ENCODE measurements at regions not wholly inside any gene's neighbourhood (a gene's known extent, or its start where the extent isn't known, plus 50 kb on each side); places are given as distances from the start of the nearest gene placed in this dataset.

- H3K27ac ChIP-seq (ENCODE audit: low read length, poor library complexity, severe bottlenecking) = no peak overlapping the region
- no peak overlapping the region for H2BK12ac ChIP-seq (ENCODE audit: low read length in 2 of 2)
- no peak overlapping the region for H3K9ac ChIP-seq (ENCODE audit: low read length)
- no peak overlapping the region for H4K91ac ChIP-seq (ENCODE audit: low read length)
- no peak overlapping the region for H2BK15ac ChIP-seq (ENCODE audit: low read depth, poor library complexity, severe bottlenecking)
- no peaks in the 10 kb centered on the region for H3K9me3 ChIP-seq (ENCODE audit: control insufficient read depth, low read length)
- no peak overlapping the region for H3K4me3 ChIP-seq (ENCODE audit: insufficient read depth in 1 of 2, low read depth in 1 of 2, low read length in 2 of 2)
- 70% methylated on average over 1 of the region's 2 CpGs for WGBS
- H2AFZ ChIP-seq (ENCODE audit: low read depth, low read length) = no peak overlapping the region
- no peak overlapping the region for H3K23ac ChIP-seq (ENCODE audit: low read length in 2 of 2)
- H2AK5ac ChIP-seq (ENCODE audit: low read length, severe bottlenecking) = no peak overlapping the region
- no peak overlapping the region for H3K4ac ChIP-seq (ENCODE audit: low read depth in 1 of 2, low read length in 2 of 2)
- no peaks in the 10 kb centered on the region for H3K27me3 ChIP-seq (ENCODE audit: control insufficient read depth in 1 of 2, insufficient read depth in 1 of 2, low read length in 2 of 2)
- H3K14ac ChIP-seq (ENCODE audit: low read length in 2 of 2) = no peak overlapping the region
- H3K79me1 ChIP-seq (replicated peaks; ENCODE audit: low read length, poor library complexity, severe bottlenecking) = no peaks in the 10 kb centered on the region
- H2BK5ac ChIP-seq (ENCODE audit: low read depth, low read length, poor library complexity, severe bottlenecking) = no peak overlapping the region
- DNase-seq = no peak
- no peak overlapping the region for H3K4me2 ChIP-seq (ENCODE audit: low read length, poor library complexity, severe bottlenecking)
- no peaks in the 10 kb centered on the region for H3K4me1 ChIP-seq (ENCODE audit: control insufficient read depth, insufficient read depth, low read depth, low read length)
- no peak overlapping the region for H3K18ac ChIP-seq (ENCODE audit: low read depth in 1 of 2, low read length in 2 of 2)
- no peak overlapping the region for H2BK120ac ChIP-seq (ENCODE audit: low read depth, low read length)
- H4K8ac ChIP-seq (ENCODE audit: low read length) = no peak overlapping the region
- no peaks in the 10 kb centered on the region for H3K36me3 ChIP-seq (ENCODE audit: control insufficient read depth in 1 of 2, insufficient read depth in 2 of 2, low read depth in 1 of 2, low read length in 2 of 2)
These were observed 438.2 kb downstream of the EPHA4 start for GRCh38 chr2:221133941-221134340.

GRCh38 chr2:221134718-221135117 is 437.4 kb downstream of the EPHA4 start:
- Histone ChIP-seq H2BK12ac (ENCODE audit: low read length in 2 of 2) (no peak overlapping the region), H3K9ac (ENCODE audit: low read length) (no peak overlapping the region), H3K27ac (ENCODE audit: low read length, poor library complexity, severe bottlenecking) (no peak overlapping the region), H3K4ac (ENCODE audit: low read depth in 1 of 2, low read length in 2 of 2) (no peak overlapping the region), H3K79me1 (replicated peaks; ENCODE audit: low read length, poor library complexity, severe bottlenecking) (no peaks in the 10 kb centered on the region), H3K27me3 (ENCODE audit: control insufficient read depth in 1 of 2, insufficient read depth in 1 of 2, low read length in 2 of 2) (no peaks in the 10 kb centered on the region), H2AFZ (ENCODE audit: low read depth, low read length) (no peak overlapping the region), H3K18ac (ENCODE audit: low read depth in 1 of 2, low read length in 2 of 2) (no peak overlapping the region), H3K23ac (ENCODE audit: low read length in 2 of 2) (no peak overlapping the region), H3K36me3 (ENCODE audit: control insufficient read depth in 1 of 2, insufficient read depth in 2 of 2, low read depth in 1 of 2, low read length in 2 of 2) (no peaks in the 10 kb centered on the region), H3K9me3 (ENCODE audit: control insufficient read depth, low read length) (no peaks in the 10 kb centered on the region), H2BK5ac (ENCODE audit: low read depth, low read length, poor library complexity, severe bottlenecking) (no peak overlapping the region), H3K4me2 (ENCODE audit: low read length, poor library complexity, severe bottlenecking) (no peak overlapping the region), H3K4me1 (ENCODE audit: control insufficient read depth, insufficient read depth, low read depth, low read length) (no peaks in the 10 kb centered on the region), H2BK120ac (ENCODE audit: low read depth, low read length) (no peak overlapping the region), H4K91ac (ENCODE audit: low read length) (no peak overlapping the region), H4K8ac (ENCODE audit: low read length) (no peak overlapping the region), H2BK15ac (ENCODE audit: low read depth, poor library complexity, severe bottlenecking) (no peak overlapping the region), H2AK5ac (ENCODE audit: low read length, severe bottlenecking) (no peak overlapping the region), H3K4me3 (ENCODE audit: insufficient read depth in 1 of 2, low read depth in 1 of 2, low read length in 2 of 2) (no peak overlapping the region), H3K14ac (ENCODE audit: low read length in 2 of 2) (no peak overlapping the region)
- 96% methylated on average over 3 of the region's 3 CpGs for WGBS
- DNase-seq = no peak

GRCh38 chr2:221135699-221136098 is 436.4 kb downstream of the EPHA4 start:
- no CpG with 5 or more reads among the region's 1 CpG for WGBS
- H3K9ac ChIP-seq (ENCODE audit: low read length) = no peak overlapping the region
- no peak overlapping the region for H3K18ac ChIP-seq (ENCODE audit: low read depth in 1 of 2, low read length in 2 of 2)
- H2BK5ac ChIP-seq (ENCODE audit: low read depth, low read length, poor library complexity, severe bottlenecking) = no peak overlapping the region
- no peak overlapping the region for H3K4ac ChIP-seq (ENCODE audit: low read depth in 1 of 2, low read length in 2 of 2)
- no peaks in the 10 kb centered on the region for H3K4me1 ChIP-seq (ENCODE audit: control insufficient read depth, insufficient read depth, low read depth, low read length)
- no peak overlapping the region for H2AK5ac ChIP-seq (ENCODE audit: low read length, severe bottlenecking)
- no peak overlapping the region for H3K27ac ChIP-seq (ENCODE audit: low read length, poor library complexity, severe bottlenecking)
- H3K9me3 ChIP-seq (ENCODE audit: control insufficient read depth, low read length) = no peaks in the 10 kb centered on the region
- H2BK15ac ChIP-seq (ENCODE audit: low read depth, poor library complexity, severe bottlenecking) = no peak overlapping the region
- no peak for DNase-seq
- no peak overlapping the region for H3K4me2 ChIP-seq (ENCODE audit: low read length, poor library complexity, severe bottlenecking)
- no peaks in the 10 kb centered on the region for H3K79me1 ChIP-seq (replicated peaks; ENCODE audit: low read length, poor library complexity, severe bottlenecking)
- H2BK12ac ChIP-seq (ENCODE audit: low read length in 2 of 2) = no peak overlapping the region
- H4K8ac ChIP-seq (ENCODE audit: low read length) = no peak overlapping the region
- no peak overlapping the region for H4K91ac ChIP-seq (ENCODE audit: low read length)
- no peak overlapping the region for H3K14ac ChIP-seq (ENCODE audit: low read length in 2 of 2)
- no peak overlapping the region for H3K23ac ChIP-seq (ENCODE audit: low read length in 2 of 2)
- H3K4me3 ChIP-seq (ENCODE audit: insufficient read depth in 1 of 2, low read depth in 1 of 2, low read length in 2 of 2) = no peak overlapping the region
- no peaks in the 10 kb centered on the region for H3K27me3 ChIP-seq (ENCODE audit: control insufficient read depth in 1 of 2, insufficient read depth in 1 of 2, low read length in 2 of 2)
- no peak overlapping the region for H2AFZ ChIP-seq (ENCODE audit: low read depth, low read length)
- H2BK120ac ChIP-seq (ENCODE audit: low read depth, low read length) = no peak overlapping the region
- H3K36me3 ChIP-seq (ENCODE audit: control insufficient read depth in 1 of 2, insufficient read depth in 2 of 2, low read depth in 1 of 2, low read length in 2 of 2) = no peaks in the 10 kb centered on the region

- Histone ChIP-seq H3K4me2 (ENCODE audit: low read length, poor library complexity, severe bottlenecking) (no peak overlapping the region), H3K4me1 (ENCODE audit: control insufficient read depth, insufficient read depth, low read depth, low read length) (no peaks in the 10 kb centered on the region), H3K27me3 (ENCODE audit: control insufficient read depth in 1 of 2, insufficient read depth in 1 of 2, low read length in 2 of 2) (no peaks in the 10 kb centered on the region), H2BK15ac (ENCODE audit: low read depth, poor library complexity, severe bottlenecking) (no peak overlapping the region), H3K9ac (ENCODE audit: low read length) (no peak overlapping the region), H3K4me3 (ENCODE audit: insufficient read depth in 1 of 2, low read depth in 1 of 2, low read length in 2 of 2) (no peak overlapping the region), H2AFZ (ENCODE audit: low read depth, low read length) (no peak overlapping the region), H3K14ac (ENCODE audit: low read length in 2 of 2) (no peak overlapping the region), H3K18ac (ENCODE audit: low read depth in 1 of 2, low read length in 2 of 2) (no peak overlapping the region), H3K9me3 (ENCODE audit: control insufficient read depth, low read length) (no peaks in the 10 kb centered on the region), H3K4ac (ENCODE audit: low read depth in 1 of 2, low read length in 2 of 2) (no peak overlapping the region), H3K23ac (ENCODE audit: low read length in 2 of 2) (no peak overlapping the region), H3K27ac (ENCODE audit: low read length, poor library complexity, severe bottlenecking) (no peak overlapping the region), H4K91ac (ENCODE audit: low read length) (no peak overlapping the region), H2BK12ac (ENCODE audit: low read length in 2 of 2) (no peak overlapping the region), H2BK120ac (ENCODE audit: low read depth, low read length) (no peak overlapping the region), H2BK5ac (ENCODE audit: low read depth, low read length, poor library complexity, severe bottlenecking) (no peak overlapping the region), H2AK5ac (ENCODE audit: low read length, severe bottlenecking) (no peak overlapping the region), H3K79me1 (replicated peaks; ENCODE audit: low read length, poor library complexity, severe bottlenecking) (no peaks in the 10 kb centered on the region), H3K36me3 (ENCODE audit: control insufficient read depth in 1 of 2, insufficient read depth in 2 of 2, low read depth in 1 of 2, low read length in 2 of 2) (no peaks in the 10 kb centered on the region), H4K8ac (ENCODE audit: low read length) (no peak overlapping the region)
- no peak for DNase-seq
- WGBS = 100% methylated on average over 2 of the region's 2 CpGs
These were observed 434.7 kb downstream of the EPHA4 start for GRCh38 chr2:221137385-221137784.

Measured in mesenchymal stem cell (in vitro differentiated cells and primary cell).